ENCODE measurements at regions not wholly inside any gene's neighbourhood (a gene's known extent, or its start where the extent isn't known, plus 50 kb on each side); places are given as distances from the start of the nearest gene placed in this dataset.

DNA sequence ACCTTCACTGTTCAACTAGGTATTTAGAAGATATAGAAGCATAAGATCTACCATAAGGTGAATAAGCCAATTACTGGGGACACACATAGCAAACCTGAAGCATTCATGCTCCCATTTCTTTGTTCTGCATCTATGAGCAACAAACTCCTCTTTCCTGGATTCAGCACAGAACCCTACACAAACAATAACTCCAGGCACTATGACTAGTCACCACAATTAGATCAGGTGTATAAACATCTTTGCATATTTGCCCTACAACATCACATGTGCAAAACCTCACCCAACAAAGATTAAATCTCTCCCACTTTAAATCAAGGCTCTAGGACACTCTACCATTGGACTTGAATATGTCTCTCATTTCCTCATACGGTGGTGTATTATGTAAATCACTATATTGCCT is 652.3 kb downstream of the EPHA7 start:
- TF ChIP-seq, protein P1, sequence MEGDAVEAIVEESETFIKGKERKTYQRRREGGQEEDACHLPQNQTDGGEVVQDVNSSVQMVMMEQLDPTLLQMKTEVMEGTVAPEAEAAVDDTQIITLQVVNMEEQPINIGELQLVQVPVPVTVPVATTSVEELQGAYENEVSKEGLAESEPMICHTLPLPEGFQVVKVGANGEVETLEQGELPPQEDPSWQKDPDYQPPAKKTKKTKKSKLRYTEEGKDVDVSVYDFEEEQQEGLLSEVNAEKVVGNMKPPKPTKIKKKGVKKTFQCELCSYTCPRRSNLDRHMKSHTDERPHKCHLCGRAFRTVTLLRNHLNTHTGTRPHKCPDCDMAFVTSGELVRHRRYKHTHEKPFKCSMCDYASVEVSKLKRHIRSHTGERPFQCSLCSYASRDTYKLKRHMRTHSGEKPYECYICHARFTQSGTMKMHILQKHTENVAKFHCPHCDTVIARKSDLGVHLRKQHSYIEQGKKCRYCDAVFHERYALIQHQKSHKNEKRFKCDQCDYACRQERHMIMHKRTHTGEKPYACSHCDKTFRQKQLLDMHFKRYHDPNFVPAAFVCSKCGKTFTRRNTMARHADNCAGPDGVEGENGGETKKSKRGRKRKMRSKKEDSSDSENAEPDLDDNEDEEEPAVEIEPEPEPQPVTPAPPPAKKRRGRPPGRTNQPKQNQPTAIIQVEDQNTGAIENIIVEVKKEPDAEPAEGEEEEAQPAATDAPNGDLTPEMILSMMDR (IDR thresholded peaks at IDR 0.05; ENCODE audit: control extremely low read depth in 1 of 3, insufficient read depth in 1 of 3, low read depth in 1 of 3, low read length in 3 of 3): no peak
- TF ChIP-seq BACH1 (IDR thresholded peaks at IDR 0.05; ENCODE audit: low read length) (no peak), POLR2A (IDR thresholded peaks at IDR 0.05; ENCODE audit: control extremely low read depth in 1 of 2, low read depth in 2 of 2, low read length in 2 of 2) (no peak), SIN3A (conservative IDR thresholded peaks at IDR 0.05 in 1 of 2, IDR thresholded peaks at IDR 0.05 in 1 of 2; ENCODE audit: low read depth in 1 of 2, low read length in 2 of 2) (no peak), EZH2 (IDR thresholded peaks at IDR 0.05; ENCODE audit: low read depth, low read length, severe bottlenecking) (no peak), JUND (IDR thresholded peaks at IDR 0.05; ENCODE audit: low read length) (no peak)
- TF ChIP-seq, protein P2, sequence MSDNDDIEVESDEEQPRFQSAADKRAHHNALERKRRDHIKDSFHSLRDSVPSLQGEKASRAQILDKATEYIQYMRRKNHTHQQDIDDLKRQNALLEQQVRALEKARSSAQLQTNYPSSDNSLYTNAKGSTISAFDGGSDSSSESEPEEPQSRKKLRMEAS (IDR thresholded peaks at IDR 0.05): no peak

Data from H1 (cell line).